CD4-positive, alpha-beta T cell (primary cell): ENCODE measurements at regions not wholly inside any gene's neighbourhood (a gene's known extent, or its start where the extent isn't known, plus 50 kb on each side); places are given as distances from the start of the nearest gene placed in this dataset.

Experiments used
- ATAC-seq: fragments of 200-7000 bp; cut with Tn5 transposase; one replicate; pipeline ENCODE4 v1.10.0; 2022; ENCODE audit warnings: mild to moderate bottlenecking; ENCODE audit not compliant: poor library complexity
- CTCF ChIA-PET: fragments of 350-600 bp; sonication (Branson Sonifier 250); formaldehyde crosslinking; loops from one replicate; lab custom pipeline; 2021; ENCODE audit warnings: antibody characterized with exemption, inconsistent platforms; lab: Charles Lee
- POLR2A ChIA-PET: fragments of 350-600 bp; sonication (Branson Sonifier 250); formaldehyde crosslinking; loops from one replicate; lab custom pipeline; 2021; ENCODE audit warnings: antibody characterized with exemption, inconsistent platforms; lab: Charles Lee
- DNase-seq, 14 experiments: peaks; one replicate each; pipeline ENCODE4 v3.0.0-alpha.2; 2013 to 2020; ENCODE audit warnings: mixed read lengths in 2 of 14
- H3K27ac ChIP-seq, 2 donors: one replicate each; pipeline versions ENCODE4 v1.5.1 to v1.7.0; 2013; ENCODE audit warnings: low read length in 2 of 2, low read depth in 1 of 2, mild to moderate bottlenecking in 1 of 2
- H3K27me3 ChIP-seq, 2 experiments: 1 replicate in 1 of 2; 2 replicates in 1 of 2; pipeline versions ENCODE4 v1.6.1 to v1.7.0; 2013; ENCODE audit warnings: low read length in 2 of 2, control low read depth in 1 of 2, mild to moderate bottlenecking in 1 of 2, moderate library complexity in 1 of 2; ENCODE audit not compliant: insufficient read depth in 2 of 2, control insufficient read depth in 1 of 2
- H3K36me3 ChIP-seq: one replicate; pipeline ENCODE4 v1.6.1; 2013; ENCODE audit warnings: low read length, control low read depth; ENCODE audit not compliant: insufficient read depth
- H3K4me1 ChIP-seq: one replicate; pipeline ENCODE4 v1.6.1; 2013; ENCODE audit warnings: low read length, control low read depth; ENCODE audit not compliant: insufficient read depth
- H3K4me3 ChIP-seq: one replicate; pipeline ENCODE4 v1.5.1; 2013; ENCODE audit warnings: mild to moderate bottlenecking, low read length, moderate library complexity
- H3K9me3 ChIP-seq, 2 experiments: 1 replicate in 1 of 2; 2 replicates in 1 of 2; pipeline versions ENCODE4 v1.6.1 to v1.7.0; 2013; ENCODE audit warnings: low read length in 2 of 2, mild to moderate bottlenecking in 2 of 2, control low read depth in 1 of 2, moderate library complexity in 1 of 2; ENCODE audit not compliant: control insufficient read depth in 1 of 2, insufficient read depth in 1 of 2
- H3K27ac Mint-ChIP-seq: one replicate; pipeline ENCODE4 v1.8.0; 2020; ENCODE audit warnings: mixed read lengths
- H3K27me3 Mint-ChIP-seq: one replicate; pipeline ENCODE4 v1.8.0; 2021; ENCODE audit warnings: mixed read lengths
- H3K36me3 Mint-ChIP-seq: one replicate; pipeline ENCODE4 v1.8.0; 2021; ENCODE audit warnings: low read depth, mixed read lengths
- H3K4me1 Mint-ChIP-seq: one replicate; pipeline ENCODE4 v1.8.0; 2021; ENCODE audit warnings: low read depth, mixed read lengths
- H3K4me3 Mint-ChIP-seq: one replicate; pipeline ENCODE4 v1.8.0; 2020; ENCODE audit warnings: mild to moderate bottlenecking, mixed read lengths
- H3K9me3 Mint-ChIP-seq: one replicate; pipeline ENCODE4 v1.8.0; 2020; ENCODE audit warnings: mixed read lengths
- CTCF ChIP-seq: fragments of 200-600 bp; IDR thresholded peaks from one replicate; pipeline ENCODE4 v1.8.0; 2022; ENCODE audit warnings: antibody characterized with exemption, mild to moderate bottlenecking
- intact Hi-C, 2 experiments: fragments of 100-400 bp; cut with DNase I in 1 of 2; cut with micrococcal nuclease in 1 of 2; formaldehyde crosslinking; loops; one replicate each; pipeline versions ENCODE4 v1.15.1 to v1.9.0; 2023 to 2025; cut with DNase I, micrococcal nuclease

GRCh38 chr2:153163055-153163454, 315.5 kb downstream of the RPRM start:
- ChIA-PET POLR2A (no interaction called here), CTCF (no interaction called here)
- ATAC-seq (no peak), DNase-seq (peak in 3 of 14 experiments; percentile 4 to 24 (median 23))
- intact Hi-C loops: no loop called here
- H3K4me3 ChIP-seq: no peak overlapping the region
- H3K9me3 ChIP-seq: no peaks in the 10 kb centered on the region
- Mint-ChIP-seq H3K4me3 (no peak overlapping the region), H3K36me3 (no peaks in the 10 kb centered on the region), H3K27ac (no peak overlapping the region), H3K9me3 (no peaks in the 10 kb centered on the region), H3K4me1 (no peaks in the 10 kb centered on the region), H3K27me3 (no peaks in the 10 kb centered on the region)
- no peaks in the 10 kb centered on the region for H3K27me3 ChIP-seq
- no peak overlapping the region for H3K27ac ChIP-seq
- no peaks in the 10 kb centered on the region for H3K4me1 ChIP-seq
- H3K36me3 ChIP-seq: no peaks in the 10 kb centered on the region
- TF ChIP-seq CTCF: no peak

GRCh38 chr2:153156743-153157142, 321.8 kb downstream of the RPRM start:
- POLR2A ChIA-PET: no interaction called here
- H3K27me3 Mint-ChIP-seq: no peaks in the 10 kb centered on the region
- Histone ChIP-seq H3K4me3 (no peak overlapping the region), H3K36me3 (no peaks in the 10 kb centered on the region), H3K4me1 (no peaks in the 10 kb centered on the region), H3K9me3 (no peaks in the 10 kb centered on the region), H3K27me3 (no peaks in the 10 kb centered on the region), H3K27ac (no peak overlapping the region)
- no peak overlapping the region for H3K27ac Mint-ChIP-seq
- H3K4me3 Mint-ChIP-seq: no peak overlapping the region
- CTCF ChIA-PET: no interaction called here
- ATAC-seq: no peak
- TF ChIP-seq CTCF: no peak
- no peak for DNase-seq
- peaks cover 4% of the 10 kb centered on the region for H3K9me3 Mint-ChIP-seq
- no peaks in the 10 kb centered on the region for H3K36me3 Mint-ChIP-seq
- intact Hi-C loops: no loop called here
- H3K4me1 Mint-ChIP-seq: no peaks in the 10 kb centered on the region

GRCh38 chr2:153152036-153152435, 326.5 kb downstream of the RPRM start:
- ChIA-PET POLR2A (no interaction called here), CTCF (no interaction called here)
- H3K9me3 Mint-ChIP-seq: peaks cover 4% of the 10 kb centered on the region
- intact Hi-C loops: no loop called here
- Histone ChIP-seq H3K27ac (no peak overlapping the region), H3K27me3 (no peaks in the 10 kb centered on the region), H3K4me1 (no peaks in the 10 kb centered on the region), H3K36me3 (no peaks in the 10 kb centered on the region), H3K4me3 (no peak overlapping the region), H3K9me3 (no peaks in the 10 kb centered on the region)
- H3K27me3 Mint-ChIP-seq: no peaks in the 10 kb centered on the region
- H3K4me1 Mint-ChIP-seq: no peaks in the 10 kb centered on the region
- H3K36me3 Mint-ChIP-seq: no peaks in the 10 kb centered on the region
- TF ChIP-seq CTCF: no peak
- H3K27ac Mint-ChIP-seq: no peak overlapping the region
- ATAC-seq: no peak
- H3K4me3 Mint-ChIP-seq: no peak overlapping the region
- DNase-seq: no peak
